Ascending aorta (tissue), 2 donors: ENCODE measurements at regions not wholly inside any gene's neighbourhood (a gene's known extent, or its start where the extent isn't known, plus 50 kb on each side); places are given as distances from the start of the nearest gene placed in this dataset.

Experiments
- DNase-seq, 2 donors: peaks; one replicate each; pipeline ENCODE4 v3.0.0-alpha.2; 2019; ENCODE audit warnings: low spot score in 2 of 2
- H3K27ac ChIP-seq, 2 donors: fragments of 200-600 bp; sonication (generic); one replicate each; pipeline ENCODE4 v1.5.1; 2016 to 2017; ENCODE audit warnings: mild to moderate bottlenecking in 1 of 2
- H3K27me3 ChIP-seq: fragments of 200-600 bp; sonication (generic); one replicate; pipeline ENCODE4 v1.5.1; 2017
- H3K36me3 ChIP-seq, 2 donors: fragments of 200-600 bp; sonication (generic); one replicate each; pipeline ENCODE4 v1.5.1; 2016
- H3K4me1 ChIP-seq, 2 donors: fragments of 200-600 bp; sonication (generic); one replicate each; pipeline ENCODE4 v1.5.1; 2016 to 2017; ENCODE audit warnings: mild to moderate bottlenecking in 1 of 2
- H3K4me3 ChIP-seq, 2 donors: fragments of 200-600 bp; sonication (generic); one replicate each; pipeline ENCODE4 v1.5.1; 2016 to 2017; ENCODE audit warnings: mild to moderate bottlenecking in 1 of 2
- H3K9me3 ChIP-seq, 2 donors: fragments of 200-600 bp; sonication (generic); one replicate each; pipeline ENCODE4 v1.5.1; 2016
- intact Hi-C: fragments of 100-400 bp; cut with DNase I; formaldehyde crosslinking; loops from one replicate; pipeline ENCODE4 v1.15.1; 2023
- TF ChIP-seq, protein P1 (sequence below), 3 experiments: fragments of 200-600 bp in 2 of 3; fragments of 450-650 bp in 1 of 3; sonication (generic) in 2 of 3; IDR thresholded peaks; one replicate each; pipeline ENCODE4 v1.5.1; 2016 to 2019; ENCODE audit warnings: antibody characterized with exemption in 3 of 3, mild to moderate bottlenecking in 1 of 3, moderate library complexity in 1 of 3

DNA sequence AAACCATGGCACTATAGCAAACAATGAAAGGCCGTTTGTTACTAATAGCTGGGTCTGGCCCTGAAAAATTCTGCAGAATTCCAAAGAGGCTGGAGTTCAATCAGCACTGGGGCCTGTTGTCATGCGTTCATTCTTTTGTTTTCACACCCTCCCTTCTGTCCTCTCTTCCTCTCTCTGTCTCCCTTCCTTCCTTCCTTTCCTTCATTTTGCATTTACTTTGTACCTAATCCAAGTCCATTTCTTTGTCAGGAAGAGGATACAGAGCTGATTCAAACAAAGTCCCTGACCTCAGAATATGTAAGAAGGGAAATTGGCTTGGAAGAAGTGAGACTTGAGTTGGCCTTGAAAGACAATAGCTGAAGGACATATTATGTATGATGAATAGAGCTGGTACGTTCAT, 119.6 kb upstream of the LDB2 start:
- Histone ChIP-seq H3K27me3 (no peaks in the 10 kb centered on the region), H3K9me3 (no peaks in the 10 kb centered on the region), H3K27ac (no peak overlapping the region), H3K4me3 (no peak overlapping the region), H3K4me1 (no peaks in the 10 kb centered on the region), H3K36me3 (no peaks in the 10 kb centered on the region)
- intact Hi-C loops: no loop called here
- DNase-seq: no peak
- TF ChIP-seq, protein P1, sequence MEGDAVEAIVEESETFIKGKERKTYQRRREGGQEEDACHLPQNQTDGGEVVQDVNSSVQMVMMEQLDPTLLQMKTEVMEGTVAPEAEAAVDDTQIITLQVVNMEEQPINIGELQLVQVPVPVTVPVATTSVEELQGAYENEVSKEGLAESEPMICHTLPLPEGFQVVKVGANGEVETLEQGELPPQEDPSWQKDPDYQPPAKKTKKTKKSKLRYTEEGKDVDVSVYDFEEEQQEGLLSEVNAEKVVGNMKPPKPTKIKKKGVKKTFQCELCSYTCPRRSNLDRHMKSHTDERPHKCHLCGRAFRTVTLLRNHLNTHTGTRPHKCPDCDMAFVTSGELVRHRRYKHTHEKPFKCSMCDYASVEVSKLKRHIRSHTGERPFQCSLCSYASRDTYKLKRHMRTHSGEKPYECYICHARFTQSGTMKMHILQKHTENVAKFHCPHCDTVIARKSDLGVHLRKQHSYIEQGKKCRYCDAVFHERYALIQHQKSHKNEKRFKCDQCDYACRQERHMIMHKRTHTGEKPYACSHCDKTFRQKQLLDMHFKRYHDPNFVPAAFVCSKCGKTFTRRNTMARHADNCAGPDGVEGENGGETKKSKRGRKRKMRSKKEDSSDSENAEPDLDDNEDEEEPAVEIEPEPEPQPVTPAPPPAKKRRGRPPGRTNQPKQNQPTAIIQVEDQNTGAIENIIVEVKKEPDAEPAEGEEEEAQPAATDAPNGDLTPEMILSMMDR (IDR thresholded peaks at IDR 0.05): no peak

DNA sequence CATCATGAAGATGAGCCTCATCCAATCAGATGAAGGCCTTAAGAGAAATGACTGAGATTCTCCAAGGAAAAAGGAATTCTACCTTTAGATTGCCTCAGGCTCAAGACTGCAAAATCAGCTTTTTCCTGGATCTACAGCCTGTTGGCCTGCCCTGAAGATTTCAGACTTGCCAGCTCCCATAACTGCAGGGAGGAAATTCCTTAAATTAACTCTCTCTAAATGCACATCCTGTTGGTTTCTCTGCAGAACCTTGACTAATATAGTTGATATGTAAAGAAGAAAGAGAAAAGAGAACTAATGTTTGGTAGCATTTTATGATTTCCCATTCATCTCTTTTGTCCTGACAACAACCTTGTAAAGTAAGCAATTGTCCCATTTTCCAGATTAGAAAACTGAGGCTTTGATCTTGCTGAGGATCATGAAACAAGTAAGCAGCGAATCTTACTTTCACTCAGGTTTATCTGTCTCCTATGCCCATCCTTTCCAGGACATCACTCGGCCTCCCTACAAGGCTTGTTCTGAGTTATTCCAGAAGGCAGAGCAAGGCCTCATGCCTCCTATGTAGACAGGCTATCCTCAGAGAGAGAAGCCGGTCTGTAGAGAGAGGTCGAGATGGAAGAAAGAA, 115.0 kb upstream of the LDB2 start:
- Histone ChIP-seq H3K9me3 (no peaks in the 10 kb centered on the region), H3K27ac (no peak overlapping the region), H3K27me3 (no peaks in the 10 kb centered on the region), H3K36me3 (no peaks in the 10 kb centered on the region), H3K4me3 (no peak overlapping the region), H3K4me1 (no peaks in the 10 kb centered on the region)
- intact Hi-C loops: no loop called here
- TF ChIP-seq, protein P1 (IDR thresholded peaks at IDR 0.05): no peak
- DNase-seq: no peak

- no peak for DNase-seq
- Histone ChIP-seq H3K27me3 (no peaks in the 10 kb centered on the region), H3K9me3 (no peaks in the 10 kb centered on the region), H3K36me3 (no peaks in the 10 kb centered on the region), H3K4me1 (no peaks in the 10 kb centered on the region), H3K27ac (no peak overlapping the region), H3K4me3 (no peak overlapping the region)
- intact Hi-C loops: no loop called here
- TF ChIP-seq, protein P1 (IDR thresholded peaks at IDR 0.05): no peak
Measured at GRCh38 chr4:17012451-17012850, 114.0 kb upstream of the LDB2 start.

DNA sequence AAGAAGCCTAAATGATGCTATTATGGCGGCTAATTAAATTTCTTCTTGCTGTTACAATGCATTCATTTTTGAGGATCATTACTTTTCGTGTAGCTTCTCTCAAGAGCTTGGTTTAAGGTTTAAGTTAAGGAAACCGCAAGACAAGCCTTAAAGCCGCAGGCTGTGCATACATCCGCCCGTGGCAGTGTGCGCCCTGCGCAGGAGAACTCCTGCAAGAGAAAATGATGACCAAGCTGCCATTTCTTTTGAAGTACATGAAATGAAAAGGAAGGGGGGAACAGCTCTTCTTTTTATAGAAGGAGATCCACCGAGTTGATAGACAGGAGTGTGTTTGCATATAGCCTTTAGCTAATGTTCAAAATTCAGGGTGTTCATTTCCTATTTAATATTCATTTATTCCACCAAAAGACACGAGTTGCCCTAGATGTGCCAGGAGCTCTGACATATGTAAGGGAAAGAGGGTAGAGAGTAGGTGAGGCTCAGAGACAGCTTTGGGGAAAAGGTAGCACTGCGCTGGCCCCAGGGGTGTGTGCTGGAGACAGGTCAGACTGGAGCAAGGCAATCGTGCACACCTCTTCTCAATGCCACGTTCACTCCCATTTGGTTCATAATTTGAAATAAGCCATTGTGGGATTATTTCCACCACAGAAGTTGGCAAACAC, 112.1 kb upstream of the LDB2 start:
- TF ChIP-seq, protein P1 (IDR thresholded peaks at IDR 0.05): no peak
- H3K27me3 ChIP-seq: no peaks in the 10 kb centered on the region
- no peak for DNase-seq
- no peak overlapping the region for H3K27ac ChIP-seq
- H3K36me3 ChIP-seq: no peaks in the 10 kb centered on the region
- no peaks in the 10 kb centered on the region for H3K4me1 ChIP-seq
- intact Hi-C loops: no loop called here
- no peaks in the 10 kb centered on the region for H3K9me3 ChIP-seq
- H3K4me3 ChIP-seq: no peak overlapping the region

GRCh38 chr4:17009871-17010367, 111.5 kb upstream of the LDB2 start:
- H3K36me3 ChIP-seq: no peaks in the 10 kb centered on the region
- H3K27ac ChIP-seq: no peak overlapping the region
- TF ChIP-seq, protein P1 (IDR thresholded peaks at IDR 0.05): no peak
- H3K4me3 ChIP-seq: no peak overlapping the region
- H3K27me3 ChIP-seq: no peaks in the 10 kb centered on the region
- no peaks in the 10 kb centered on the region for H3K4me1 ChIP-seq
- no peaks in the 10 kb centered on the region for H3K9me3 ChIP-seq
- no peak for DNase-seq
- intact Hi-C loops: no loop called here
